ENCODE measurements at regions not wholly inside any gene's neighbourhood (a gene's known extent, or its start where the extent isn't known, plus 50 kb on each side); places are given as distances from the start of the nearest gene placed in this dataset.

DNA sequence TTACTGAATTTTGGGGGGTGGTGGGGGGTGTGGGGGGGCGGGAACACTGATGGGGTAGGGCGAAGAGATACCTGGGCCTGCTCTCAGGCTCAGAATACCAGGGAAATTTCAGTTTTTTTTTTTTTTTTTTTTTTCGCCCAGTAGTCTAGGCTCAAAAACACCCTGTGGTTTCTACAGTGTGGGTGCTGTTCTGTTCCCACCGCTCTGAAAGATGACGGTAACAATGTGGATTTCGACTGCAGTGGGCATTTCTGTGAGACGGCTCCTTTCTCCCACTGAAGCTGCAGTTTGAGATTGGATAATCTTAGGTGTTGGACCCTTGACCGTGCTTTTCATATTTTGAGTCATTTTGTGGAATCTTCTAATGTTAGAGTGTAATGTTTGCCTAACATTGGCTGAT is 143.8 kb upstream of the RGMA start:
- TF ChIP-seq, protein P1, sequence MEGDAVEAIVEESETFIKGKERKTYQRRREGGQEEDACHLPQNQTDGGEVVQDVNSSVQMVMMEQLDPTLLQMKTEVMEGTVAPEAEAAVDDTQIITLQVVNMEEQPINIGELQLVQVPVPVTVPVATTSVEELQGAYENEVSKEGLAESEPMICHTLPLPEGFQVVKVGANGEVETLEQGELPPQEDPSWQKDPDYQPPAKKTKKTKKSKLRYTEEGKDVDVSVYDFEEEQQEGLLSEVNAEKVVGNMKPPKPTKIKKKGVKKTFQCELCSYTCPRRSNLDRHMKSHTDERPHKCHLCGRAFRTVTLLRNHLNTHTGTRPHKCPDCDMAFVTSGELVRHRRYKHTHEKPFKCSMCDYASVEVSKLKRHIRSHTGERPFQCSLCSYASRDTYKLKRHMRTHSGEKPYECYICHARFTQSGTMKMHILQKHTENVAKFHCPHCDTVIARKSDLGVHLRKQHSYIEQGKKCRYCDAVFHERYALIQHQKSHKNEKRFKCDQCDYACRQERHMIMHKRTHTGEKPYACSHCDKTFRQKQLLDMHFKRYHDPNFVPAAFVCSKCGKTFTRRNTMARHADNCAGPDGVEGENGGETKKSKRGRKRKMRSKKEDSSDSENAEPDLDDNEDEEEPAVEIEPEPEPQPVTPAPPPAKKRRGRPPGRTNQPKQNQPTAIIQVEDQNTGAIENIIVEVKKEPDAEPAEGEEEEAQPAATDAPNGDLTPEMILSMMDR (IDR thresholded peaks at IDR 0.05; ENCODE audit: borderline replicate concordance, extremely low read depth, insufficient read depth) = no peak
- no peak overlapping the region for H3K9ac ChIP-seq (ENCODE audit: low read length in 3 of 3)
- DNase-seq (no peak), FAIRE-seq (no peak)
- H3K4me3 ChIP-seq (ENCODE audit: low read length in 3 of 3) = no peak overlapping the region
- intact Hi-C loops (cut with DNase I) = no loop called here
- H3K36me3 ChIP-seq (ENCODE audit: control insufficient read depth in 2 of 3, insufficient read depth in 3 of 3, low read length in 3 of 3) = no peaks in the 10 kb centered on the region
- no peaks in the 10 kb centered on the region for H3K27me3 ChIP-seq (ENCODE audit: control insufficient read depth, insufficient read depth, low read length)
- H3K4me1 ChIP-seq (ENCODE audit: control insufficient read depth in 2 of 3, insufficient read depth in 2 of 3, low read depth in 1 of 3, low read length in 3 of 3) = no peaks in the 10 kb centered on the region
- H3K27ac ChIP-seq (ENCODE audit: low read depth in 2 of 2, low read length in 2 of 2) = no peak overlapping the region
- H3K9me3 ChIP-seq (ENCODE audit: control insufficient read depth in 2 of 3, insufficient read depth in 1 of 3, low read length in 3 of 3) = peaks cover 0 to under 1% (median 0%) of the 10 kb centered on the region in 3 donors

DNA sequence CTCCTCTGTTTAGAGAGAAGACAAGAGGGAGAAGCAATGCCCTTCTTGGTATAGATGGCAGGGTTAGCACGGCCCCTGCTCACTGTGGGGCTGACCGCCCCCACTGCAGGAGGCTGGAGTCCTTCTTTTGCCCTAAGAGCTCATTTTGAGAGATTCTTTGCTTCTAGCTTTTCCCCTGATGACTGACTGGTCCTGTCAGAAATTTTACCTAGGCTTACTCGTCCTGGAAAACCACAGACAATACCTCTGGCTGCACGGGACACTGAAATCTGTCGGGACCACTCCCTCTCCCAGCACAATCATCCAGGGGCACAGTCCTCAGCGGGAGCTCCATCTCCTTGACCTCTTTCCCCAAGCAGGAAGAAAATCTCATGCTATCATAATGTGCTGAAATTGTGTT is 143.0 kb upstream of the RGMA start:
- H3K9ac ChIP-seq (ENCODE audit: low read length in 3 of 3) = no peak overlapping the region

DNA sequence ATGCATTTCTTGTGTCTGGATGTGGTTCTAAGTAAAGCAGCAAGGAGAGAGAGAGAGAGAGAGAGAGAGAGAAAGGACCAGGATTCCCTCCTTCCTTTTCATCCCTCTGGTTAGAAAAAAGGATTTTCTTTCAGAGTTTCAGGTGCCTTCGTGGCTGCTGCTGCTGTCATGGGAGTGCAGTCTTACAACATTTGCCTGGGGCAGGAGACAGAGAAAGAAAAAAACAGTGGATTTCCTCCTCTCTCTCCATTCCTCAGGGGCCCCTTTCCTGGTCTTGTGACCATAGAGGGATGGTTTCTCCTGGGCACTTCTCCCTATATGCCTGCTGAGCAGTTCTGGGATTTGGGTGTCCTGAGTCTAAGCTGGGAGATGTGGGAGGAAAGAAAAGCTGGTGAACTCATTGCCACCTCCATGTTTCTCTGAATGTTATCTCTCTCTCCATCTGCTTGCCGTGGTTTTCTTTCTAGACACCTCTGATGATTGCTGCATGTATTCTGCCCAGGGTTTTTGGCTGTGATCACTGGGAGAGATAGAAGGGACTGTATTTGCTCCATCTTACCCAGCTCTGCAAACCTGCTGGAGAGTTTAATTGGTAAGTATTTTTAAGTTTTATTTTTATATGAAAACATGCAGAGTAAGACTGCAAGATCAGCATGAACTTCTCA is 142.4 kb upstream of the RGMA start:
- intact Hi-C loops (cut with DNase I) = no loop called here
- Histone ChIP-seq H3K4me1 (ENCODE audit: control insufficient read depth in 2 of 3, insufficient read depth in 2 of 3, low read depth in 1 of 3, low read length in 3 of 3) (no peaks in the 10 kb centered on the region), H3K9ac (ENCODE audit: low read length in 3 of 3) (no peak overlapping the region), H3K27me3 (ENCODE audit: control insufficient read depth, insufficient read depth, low read length) (no peaks in the 10 kb centered on the region), H3K36me3 (ENCODE audit: control insufficient read depth in 2 of 3, insufficient read depth in 3 of 3, low read length in 3 of 3) (no peaks in the 10 kb centered on the region), H3K4me3 (ENCODE audit: low read length in 3 of 3) (no peak overlapping the region), H3K9me3 (ENCODE audit: control insufficient read depth in 2 of 3, insufficient read depth in 1 of 3, low read length in 3 of 3) (no peaks in the 10 kb centered on the region), H3K27ac (ENCODE audit: low read depth in 2 of 2, low read length in 2 of 2) (no peak overlapping the region)
- FAIRE-seq = no peak
- DNase-seq = no peak
- TF ChIP-seq, protein P1 (IDR thresholded peaks at IDR 0.05; ENCODE audit: borderline replicate concordance, extremely low read depth, insufficient read depth) = no peak

More for the DNA sequence above, 143.0 kb upstream of the RGMA start:
- TF ChIP-seq, protein P1 (IDR thresholded peaks at IDR 0.05; ENCODE audit: borderline replicate concordance, extremely low read depth, insufficient read depth) = no peak
- Histone ChIP-seq H3K27me3 (ENCODE audit: control insufficient read depth, insufficient read depth, low read length) (no peaks in the 10 kb centered on the region), H3K36me3 (ENCODE audit: control insufficient read depth in 2 of 3, insufficient read depth in 3 of 3, low read length in 3 of 3) (no peaks in the 10 kb centered on the region), H3K9me3 (ENCODE audit: control insufficient read depth in 2 of 3, insufficient read depth in 1 of 3, low read length in 3 of 3) (no peaks in the 10 kb centered on the region), H3K27ac (ENCODE audit: low read depth in 2 of 2, low read length in 2 of 2) (no peak overlapping the region), H3K4me1 (ENCODE audit: control insufficient read depth in 2 of 3, insufficient read depth in 2 of 3, low read depth in 1 of 3, low read length in 3 of 3) (no peaks in the 10 kb centered on the region), H3K4me3 (ENCODE audit: low read length in 3 of 3) (no peak overlapping the region)
- intact Hi-C loops (cut with DNase I) = no loop called here
- FAIRE-seq = no peak
- DNase-seq = no peak

DNA sequence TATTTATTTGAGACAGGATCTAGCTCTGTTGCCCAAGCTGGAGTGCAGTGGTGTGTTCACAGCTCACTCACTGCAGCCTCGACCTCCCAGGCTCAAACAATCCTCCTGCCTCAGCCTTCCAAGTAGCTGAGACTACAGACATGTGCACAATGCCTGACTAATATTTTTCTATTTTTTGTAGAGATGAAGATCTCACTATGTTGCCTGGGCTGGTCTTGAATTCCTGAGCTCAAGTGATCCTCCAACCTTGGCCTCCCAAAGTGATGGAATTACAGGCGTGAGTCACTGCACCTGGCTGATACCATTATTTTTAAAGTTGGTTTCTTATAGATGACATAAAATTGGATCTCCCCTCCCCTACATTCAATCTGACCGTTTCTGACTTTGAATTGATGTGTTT is 139.5 kb upstream of the RGMA start:
- no peak overlapping the region for H3K9ac ChIP-seq (ENCODE audit: low read length in 3 of 3)
- intact Hi-C loops (cut with DNase I) = no loop called here
- TF ChIP-seq, protein P1 (IDR thresholded peaks at IDR 0.05; ENCODE audit: borderline replicate concordance, extremely low read depth, insufficient read depth) = no peak
- H3K36me3 ChIP-seq (ENCODE audit: control insufficient read depth in 2 of 3, insufficient read depth in 3 of 3, low read length in 3 of 3) = no peaks in the 10 kb centered on the region
- DNase-seq (no peak), FAIRE-seq (no peak)
- no peak overlapping the region for H3K4me3 ChIP-seq (ENCODE audit: low read length in 3 of 3)
- no peaks in the 10 kb centered on the region for H3K27me3 ChIP-seq (ENCODE audit: control insufficient read depth, insufficient read depth, low read length)
- H3K9me3 ChIP-seq (ENCODE audit: control insufficient read depth in 2 of 3, insufficient read depth in 1 of 3, low read length in 3 of 3) = no peaks in the 10 kb centered on the region
- no peaks in the 10 kb centered on the region for H3K4me1 ChIP-seq (ENCODE audit: control insufficient read depth in 2 of 3, insufficient read depth in 2 of 3, low read depth in 1 of 3, low read length in 3 of 3)
- H3K27ac ChIP-seq (ENCODE audit: low read depth in 2 of 2, low read length in 2 of 2) = no peak overlapping the region

Measured in kidney (tissue), 13 donors.